Keratinocyte (primary cell): ENCODE measurements at regions not wholly inside any gene's neighbourhood (a gene's known extent, or its start where the extent isn't known, plus 50 kb on each side); places are given as distances from the start of the nearest gene placed in this dataset.
A peak's percentile ranks its signal among the peaks of the same experiment; 100 is the strongest.

ENCODE experiments used
- DNase-seq: peaks from one replicate; pipeline ENCODE4 v3.0.0-alpha.2; 2011; ENCODE audit warnings: low read depth, missing footprints, low spot score
- FAIRE-seq: peaks from 2 replicates; lab custom pipeline; 2011; peaks lifted over from hg19 to GRCh38; lab: Jason Lieb, UNC
- H2AFZ ChIP-seq: 2 replicates; pipeline ENCODE4 v1.6.0; 2012; ENCODE audit warnings: low read length, control low read depth, inconsistent platforms; ENCODE audit not compliant: control insufficient read depth
- H3K27ac ChIP-seq: 2 replicates; pipeline ENCODE4 v1.5.1; 2011; ENCODE audit warnings: low read length; ENCODE audit not compliant: control insufficient read depth, insufficient read depth
- H3K27me3 ChIP-seq: 3 replicates; pipeline ENCODE4 v1.6.0; 2011; ENCODE audit warnings: low read length; ENCODE audit not compliant: control insufficient read depth, insufficient read depth; ENCODE audit errors: extremely low read depth
- H3K36me3 ChIP-seq, 2 experiments: 2 replicates in 1 of 2; 3 replicates in 1 of 2; pipeline ENCODE4 v1.5.1; 2011; ENCODE audit warnings: low read length in 2 of 2, mild to moderate bottlenecking in 1 of 2; ENCODE audit not compliant: control insufficient read depth in 2 of 2, insufficient read depth in 2 of 2; ENCODE audit errors: extremely low read depth in 1 of 2
- H3K4me1 ChIP-seq: 3 replicates; pipeline ENCODE4 v1.5.1; 2011; ENCODE audit warnings: low read length; ENCODE audit not compliant: control insufficient read depth, insufficient read depth; ENCODE audit errors: extremely low read depth
- H3K4me2 ChIP-seq: 3 replicates; pipeline ENCODE4 v1.6.0; 2011; ENCODE audit warnings: low read depth, low read length; ENCODE audit not compliant: control insufficient read depth, insufficient read depth; ENCODE audit errors: extremely low read depth
- H3K4me3 ChIP-seq, 3 experiments: fragments of 200-600 bp in 1 of 3; sonication (generic) in 1 of 3; 2 replicates in 2 of 3; 3 replicates in 1 of 3; pipeline ENCODE4 v1.5.1; 2011 to 2016; ENCODE audit warnings: low read length in 3 of 3, mild to moderate bottlenecking in 3 of 3, control low read depth in 2 of 3, inconsistent platforms in 1 of 3, low read depth in 1 of 3, mixed read lengths in 1 of 3, mixed run types in 1 of 3, moderate library complexity in 1 of 3; ENCODE audit not compliant: control insufficient read depth in 2 of 3, insufficient read depth in 2 of 3; ENCODE audit errors: extremely low read depth in 1 of 3
- H3K79me2 ChIP-seq: 2 replicates; pipeline ENCODE4 v1.6.0; 2012; ENCODE audit warnings: low read length; ENCODE audit not compliant: control insufficient read depth, insufficient read depth
- H3K9ac ChIP-seq: 3 replicates; pipeline ENCODE4 v1.6.0; 2011; ENCODE audit warnings: low read length; ENCODE audit not compliant: control insufficient read depth, insufficient read depth; ENCODE audit errors: extremely low read depth
- H3K9me1 ChIP-seq: 3 replicates; pipeline ENCODE4 v1.6.0; 2011; ENCODE audit warnings: low read length; ENCODE audit not compliant: control insufficient read depth, insufficient read depth; ENCODE audit errors: extremely low read depth
- H3K9me3 ChIP-seq: 2 replicates; pipeline ENCODE4 v1.5.1; 2012; ENCODE audit warnings: low read depth, low read length; ENCODE audit not compliant: control insufficient read depth
- H4K20me1 ChIP-seq: 3 replicates; pipeline ENCODE4 v1.6.0; 2011; ENCODE audit warnings: low read length; ENCODE audit not compliant: control insufficient read depth, insufficient read depth; ENCODE audit errors: extremely low read depth
- EZH2 ChIP-seq: IDR thresholded peaks from one replicate; pipeline ENCODE4 v1.6.1; 2012; ENCODE audit warnings: inconsistent platforms, mild to moderate bottlenecking, low read length, moderate library complexity
- dilution Hi-C: fragments of 300-500 bp; cut with MboI; formaldehyde crosslinking; loops from one replicate; pipeline ENCODE4 v1.7.0; 2020; ENCODE audit warnings: low sequenced_read_pairs; ENCODE audit not compliant: extremely low pct_ligation_motif_present
- TF ChIP-seq, protein P1 (sequence below), 3 experiments: IDR thresholded peaks in 1 of 3; conservative IDR thresholded peaks in 1 of 3; optimal IDR thresholded peaks in 1 of 3; 2 replicates in 2 of 3; 3 replicates in 1 of 3; pipeline versions ENCODE3 to v1.5.1; 2011; ENCODE audit warnings: low read length in 3 of 3, mild to moderate bottlenecking in 3 of 3, moderate library complexity in 2 of 3, control low read depth in 1 of 3, inconsistent platforms in 1 of 3; ENCODE audit not compliant: insufficient read depth in 2 of 3; ENCODE audit errors: extremely low read depth in 1 of 3

DNA sequence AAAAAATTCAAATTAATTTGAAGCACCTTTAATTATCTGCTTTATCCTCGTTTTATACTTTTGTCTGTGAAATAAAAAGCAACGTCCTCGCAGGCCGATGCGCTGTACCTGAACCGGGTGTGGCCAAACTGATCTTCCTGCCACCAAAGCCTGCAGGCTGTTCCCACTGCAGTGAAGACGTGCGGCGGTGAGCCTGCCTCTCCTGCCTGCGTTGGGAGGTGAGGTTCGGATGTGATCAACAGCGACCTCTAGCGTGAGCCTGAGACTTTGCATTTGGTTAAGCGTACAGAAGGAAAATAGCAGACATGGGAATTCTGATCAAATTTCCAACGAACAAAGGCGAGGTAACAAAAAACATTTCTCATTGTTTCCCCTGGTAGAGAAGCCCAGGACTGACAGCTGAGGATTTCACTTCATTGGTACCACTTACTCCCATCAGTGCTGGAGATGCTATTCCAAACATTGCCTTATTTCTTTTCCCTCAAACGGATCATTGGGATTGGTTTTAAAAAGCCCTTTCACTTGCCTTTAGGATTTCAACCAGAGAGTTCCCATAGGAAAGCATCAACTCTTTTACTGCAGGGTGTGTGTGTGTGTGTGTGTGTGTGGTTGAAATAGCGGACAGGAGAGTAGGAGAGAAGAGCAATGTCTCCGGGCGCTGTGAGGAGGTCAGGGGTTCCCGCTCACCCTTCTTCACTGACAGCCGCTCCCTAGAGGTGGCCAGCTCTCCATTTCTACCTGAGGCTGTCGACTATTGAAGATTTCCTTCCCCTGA is 56.6 kb upstream of the CCN6 start:
- Histone ChIP-seq H3K27ac (no peak overlapping the region), H3K4me1 (peaks cover 34% of the 10 kb centered on the region), H3K4me2 (peak overlapping the region; percentile 51), H3K79me2 (no peaks in the 10 kb centered on the region), H3K9ac (no peak overlapping the region), H3K9me3 (no peaks in the 10 kb centered on the region), H3K9me1 (no peaks in the 10 kb centered on the region), H2AFZ (peak overlapping the region; percentile 17), H4K20me1 (no peaks in the 10 kb centered on the region), H3K27me3 (no peaks in the 10 kb centered on the region), H3K36me3 (no peaks in the 10 kb centered on the region), H3K4me3 (no peak overlapping the region)
- FAIRE-seq (peak; percentile 96), DNase-seq (peak; percentile 54)
- TF ChIP-seq, protein P1, sequence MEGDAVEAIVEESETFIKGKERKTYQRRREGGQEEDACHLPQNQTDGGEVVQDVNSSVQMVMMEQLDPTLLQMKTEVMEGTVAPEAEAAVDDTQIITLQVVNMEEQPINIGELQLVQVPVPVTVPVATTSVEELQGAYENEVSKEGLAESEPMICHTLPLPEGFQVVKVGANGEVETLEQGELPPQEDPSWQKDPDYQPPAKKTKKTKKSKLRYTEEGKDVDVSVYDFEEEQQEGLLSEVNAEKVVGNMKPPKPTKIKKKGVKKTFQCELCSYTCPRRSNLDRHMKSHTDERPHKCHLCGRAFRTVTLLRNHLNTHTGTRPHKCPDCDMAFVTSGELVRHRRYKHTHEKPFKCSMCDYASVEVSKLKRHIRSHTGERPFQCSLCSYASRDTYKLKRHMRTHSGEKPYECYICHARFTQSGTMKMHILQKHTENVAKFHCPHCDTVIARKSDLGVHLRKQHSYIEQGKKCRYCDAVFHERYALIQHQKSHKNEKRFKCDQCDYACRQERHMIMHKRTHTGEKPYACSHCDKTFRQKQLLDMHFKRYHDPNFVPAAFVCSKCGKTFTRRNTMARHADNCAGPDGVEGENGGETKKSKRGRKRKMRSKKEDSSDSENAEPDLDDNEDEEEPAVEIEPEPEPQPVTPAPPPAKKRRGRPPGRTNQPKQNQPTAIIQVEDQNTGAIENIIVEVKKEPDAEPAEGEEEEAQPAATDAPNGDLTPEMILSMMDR (optimal IDR thresholded peaks at IDR 0.05 in 1 of 3, IDR thresholded peaks at IDR 0.05 in 1 of 3, conservative IDR thresholded peaks at IDR 0.05 in 1 of 3; ENCODE audit: extremely low read depth in 1 of 3, insufficient read depth in 2 of 3, low read length in 3 of 3) = peak; percentile 82 to 95 (median 92)
- TF ChIP-seq EZH2 = no peak
- dilution Hi-C loops = no loop called here

DNA sequence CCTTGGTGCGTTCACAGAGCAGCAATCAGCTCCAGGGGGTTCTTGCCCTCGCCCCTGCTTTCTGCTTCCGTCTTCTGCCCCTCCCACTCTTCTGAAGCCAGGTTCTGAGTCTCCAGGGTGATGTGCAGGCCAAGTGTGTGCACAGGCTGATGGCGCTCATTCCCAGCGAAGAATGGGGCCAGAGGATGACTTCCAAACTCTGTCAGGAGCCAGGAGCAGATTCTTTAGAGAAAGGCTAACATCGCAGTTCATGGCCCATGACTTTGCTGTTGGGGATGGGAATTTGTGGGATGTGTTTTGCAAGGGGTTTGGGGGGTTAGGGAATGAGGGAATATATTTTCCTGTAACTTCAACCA is 56.1 kb upstream of the CCN6 start:
- no peak overlapping the region for H3K4me3 ChIP-seq
- no peaks in the 10 kb centered on the region for H3K36me3 ChIP-seq
- H3K9ac ChIP-seq = no peak overlapping the region
- dilution Hi-C loops = no loop called here
- FAIRE-seq (no peak), DNase-seq (no peak)
- no peak overlapping the region for H2AFZ ChIP-seq
- no peaks in the 10 kb centered on the region for H3K9me1 ChIP-seq
- H3K79me2 ChIP-seq = no peaks in the 10 kb centered on the region
- H4K20me1 ChIP-seq = no peaks in the 10 kb centered on the region
- H3K4me2 ChIP-seq = no peak overlapping the region
- H3K9me3 ChIP-seq = no peaks in the 10 kb centered on the region
- TF ChIP-seq EZH2 = no peak
- TF ChIP-seq, protein P1 (optimal IDR thresholded peaks at IDR 0.05 in 1 of 3, IDR thresholded peaks at IDR 0.05 in 1 of 3, conservative IDR thresholded peaks at IDR 0.05 in 1 of 3; ENCODE audit: extremely low read depth in 1 of 3, insufficient read depth in 2 of 3, low read length in 3 of 3) = no peak
- peaks cover 30% of the 10 kb centered on the region for H3K4me1 ChIP-seq
- no peaks in the 10 kb centered on the region for H3K27me3 ChIP-seq
- no peak overlapping the region for H3K27ac ChIP-seq
